Ovary (tissue), 3 donors: ENCODE measurements at regions not wholly inside any gene's neighbourhood (a gene's known extent, or its start where the extent isn't known, plus 50 kb on each side); places are given as distances from the start of the nearest gene placed in this dataset.

Experiments
- CTCF ChIP-seq, 3 donors: fragments of 450-650 bp in 2 of 3; fragments of 200-600 bp in 1 of 3; IDR thresholded peaks; one replicate each; pipeline versions ENCODE4 v1.5.1 to v1.8.0; 2016 to 2022; ENCODE audit warnings: antibody characterized with exemption in 3 of 3, mild to moderate bottlenecking in 1 of 3
- POLR2A ChIP-seq: fragments of 450-650 bp; IDR thresholded peaks from one replicate; pipeline ENCODE4 v1.6.1; 2017; ENCODE audit warnings: antibody characterized with exemption, mild to moderate bottlenecking, moderate library complexity
- donor health status: DM: no; HTN: no; CAD: no.

- TF ChIP-seq CTCF (IDR thresholded peaks at IDR 0.05) (no peak), POLR2A (no peak)
These were observed 339.9 kb downstream of the ADCYAP1 start for GRCh38 chr18:1244397-1245122.
